GM23338 (cell line): ENCODE measurements at regions not wholly inside any gene's neighbourhood (a gene's known extent, or its start where the extent isn't known, plus 50 kb on each side); places are given as distances from the start of the nearest gene placed in this dataset.

Experiments
- ATAC-seq: fragments of 200-7000 bp; cut with Tn5 transposase; 3 replicates; pipeline ENCODE4 v1.9.1; 2020
- DNase-seq: peaks from one replicate; pipeline ENCODE4 v3.0.0-alpha.2; 2015; ENCODE audit warnings: low spot score
- H2AFZ ChIP-seq: fragments of 200-600 bp; sonication (generic); 2 replicates; pipeline ENCODE4 v1.8.0; 2016; ENCODE audit warnings: antibody characterized with exemption, mild to moderate bottlenecking, moderate library complexity
- H3F3A ChIP-seq: fragments of 200-600 bp; sonication (generic); replicated peaks from 2 replicates; pipeline ENCODE4 v1.8.0; 2017; ENCODE audit warnings: antibody characterized with exemption, mixed run types, low read depth
- H3K27ac ChIP-seq: fragments of 200-600 bp; sonication (generic); 2 replicates; pipeline ENCODE4 v1.6.1; 2016; ENCODE audit warnings: low read depth
- H3K27me3 ChIP-seq: fragments of 200-600 bp; sonication (generic); 2 replicates; pipeline ENCODE4 v1.8.0; 2016; ENCODE audit warnings: mild to moderate bottlenecking, mixed run types, moderate library complexity; ENCODE audit not compliant: insufficient read depth
- H3K36me3 ChIP-seq: fragments of 200-600 bp; sonication (generic); 2 replicates; pipeline ENCODE4 v1.8.0; 2016; ENCODE audit warnings: mild to moderate bottlenecking; ENCODE audit not compliant: insufficient read depth
- H3K4me1 ChIP-seq: fragments of 200-600 bp; sonication (generic); 2 replicates; pipeline ENCODE4 v1.8.0; 2016; ENCODE audit warnings: mild to moderate bottlenecking, moderate library complexity; ENCODE audit not compliant: insufficient read depth
- H3K4me2 ChIP-seq: fragments of 200-600 bp; sonication (generic); 2 replicates; pipeline ENCODE4 v1.7.1; 2017; ENCODE audit warnings: mixed run types
- H3K4me3 ChIP-seq: fragments of 200-600 bp; sonication (generic); 2 replicates; pipeline ENCODE4 v1.6.1; 2016; ENCODE audit warnings: mixed run types
- H3K79me2 ChIP-seq: fragments of 200-600 bp; sonication (generic); replicated peaks from 2 replicates; pipeline ENCODE4 v1.8.0; 2017; ENCODE audit warnings: mild to moderate bottlenecking; ENCODE audit not compliant: insufficient read depth
- H3K9me2 ChIP-seq: fragments of 200-600 bp; sonication (generic); 2 replicates; pipeline ENCODE4 v1.8.0; 2017; ENCODE audit not compliant: insufficient read depth
- H4K20me1 ChIP-seq: fragments of 200-600 bp; sonication (generic); replicated peaks from 2 replicates; pipeline ENCODE4 v1.8.0; 2017; ENCODE audit warnings: mild to moderate bottlenecking; ENCODE audit not compliant: insufficient read depth
- H3K27ac Mint-ChIP-seq: 2 replicates; pipeline ENCODE4 v1.8.0; 2020; ENCODE audit warnings: inconsistent platforms, mild to moderate bottlenecking, moderate library complexity, mixed read lengths
- H3K27me3 Mint-ChIP-seq: 3 replicates; pipeline ENCODE4 v1.8.0; 2022; ENCODE audit warnings: low read depth, mild to moderate bottlenecking, moderate library complexity, mixed read lengths, inconsistent platforms; ENCODE audit not compliant: insufficient read depth, poor library complexity
- H3K36me3 Mint-ChIP-seq: 3 replicates; pipeline ENCODE4 v1.8.0; 2021; ENCODE audit warnings: low read depth, mild to moderate bottlenecking, inconsistent platforms, moderate library complexity, mixed read lengths
- H3K4me1 Mint-ChIP-seq: 3 replicates; pipeline ENCODE4 v1.8.0; 2020; ENCODE audit warnings: mild to moderate bottlenecking, inconsistent platforms, mixed read lengths
- H3K4me3 Mint-ChIP-seq: 3 replicates; pipeline ENCODE4 v1.8.0; 2021; ENCODE audit warnings: moderate library complexity, mild to moderate bottlenecking, inconsistent platforms, mixed read lengths
- H3K9me3 Mint-ChIP-seq: 3 replicates; pipeline ENCODE4 v1.8.0; 2020; ENCODE audit warnings: moderate library complexity, mild to moderate bottlenecking, inconsistent platforms, mixed read lengths
- EZH2 ChIP-seq: fragments of 200-600 bp; sonication (generic); IDR thresholded peaks from one replicate; pipeline ENCODE4 v1.8.0; 2017; ENCODE audit warnings: antibody characterized with exemption, mild to moderate bottlenecking, low read depth; ENCODE audit not compliant: unreplicated experiment
- POLR2AphosphoS5 ChIP-seq: IDR thresholded peaks from 2 replicates; pipeline ENCODE4 v1.6.1; 2016; ENCODE audit warnings: antibody characterized with exemption, low read depth
- TF ChIP-seq, protein P1 (sequence below): IDR thresholded peaks from 2 replicates; pipeline ENCODE4 v1.6.1; 2016; ENCODE audit warnings: antibody characterized with exemption
- TF ChIP-seq, protein P2 (sequence below): fragments of 250-450 bp; sonication (Bioruptor Pico); IDR thresholded peaks from 2 replicates; pipeline ENCODE4 v1.5.0; 2020; ENCODE audit warnings: mild to moderate bottlenecking, moderate library complexity

DNA sequence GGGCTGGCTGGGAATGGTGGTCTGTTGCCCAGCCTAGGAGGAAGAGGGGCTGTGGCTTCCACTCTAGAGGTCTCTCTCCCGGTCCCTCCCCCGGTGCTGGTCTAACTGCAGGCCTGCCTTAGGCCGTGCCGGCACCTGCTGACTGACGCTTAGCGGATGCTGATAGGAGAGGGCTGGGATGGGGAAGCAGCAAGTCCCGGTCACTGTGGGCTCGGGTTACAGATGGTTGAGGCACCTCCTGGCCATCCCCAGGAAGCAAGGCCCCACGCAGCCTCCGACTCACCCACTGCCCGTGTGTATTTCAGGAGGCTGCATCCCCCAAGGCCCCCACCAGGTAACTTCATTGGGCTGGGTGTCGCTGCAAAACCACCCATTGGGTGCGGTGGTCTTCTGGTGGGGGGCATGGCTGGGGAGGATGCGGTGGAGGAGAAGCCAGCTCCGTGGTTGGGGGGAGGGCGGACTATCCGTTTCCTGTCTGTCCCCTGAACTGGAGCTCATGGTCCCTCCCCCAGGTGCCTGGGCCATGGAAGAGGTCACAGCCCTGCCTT, 278.9 kb downstream of the SEC14L1 start:
- no peaks in the 10 kb centered on the region for H3K9me2 ChIP-seq
- TF ChIP-seq POLR2AphosphoS5 (peak; percentile 35), EZH2 (no peak)
- TF ChIP-seq, protein P1, sequence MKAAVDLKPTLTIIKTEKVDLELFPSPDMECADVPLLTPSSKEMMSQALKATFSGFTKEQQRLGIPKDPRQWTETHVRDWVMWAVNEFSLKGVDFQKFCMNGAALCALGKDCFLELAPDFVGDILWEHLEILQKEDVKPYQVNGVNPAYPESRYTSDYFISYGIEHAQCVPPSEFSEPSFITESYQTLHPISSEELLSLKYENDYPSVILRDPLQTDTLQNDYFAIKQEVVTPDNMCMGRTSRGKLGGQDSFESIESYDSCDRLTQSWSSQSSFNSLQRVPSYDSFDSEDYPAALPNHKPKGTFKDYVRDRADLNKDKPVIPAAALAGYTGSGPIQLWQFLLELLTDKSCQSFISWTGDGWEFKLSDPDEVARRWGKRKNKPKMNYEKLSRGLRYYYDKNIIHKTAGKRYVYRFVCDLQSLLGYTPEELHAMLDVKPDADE: peak; percentile 28; the same call in 1 of the 2 replicates
- Mint-ChIP-seq H3K4me3 (peak overlapping the region; percentile 33; the same call in 1 of the 3 replicates), H3K36me3 (no peaks in the 10 kb centered on the region), H3K4me1 (peaks cover 53% of the 10 kb centered on the region), H3K27me3 (peaks cover 33% of the 10 kb centered on the region), H3K27ac (no peak overlapping the region), H3K9me3 (no peaks in the 10 kb centered on the region)
- H3K4me3 ChIP-seq: peak overlapping the region; percentile 38; the same call in 1 of the 2 replicates
- H3K27me3 ChIP-seq: no peaks in the 10 kb centered on the region
- peaks cover 57% of the 10 kb centered on the region for H3K79me2 ChIP-seq
- peaks cover 5% of the 10 kb centered on the region; the same call in 1 of the 2 replicates for H4K20me1 ChIP-seq
- peak; percentile 94 for DNase-seq
- peak overlapping the region; percentile 96 for H3K27ac ChIP-seq
- H3K36me3 ChIP-seq: no peaks in the 10 kb centered on the region
- no peak overlapping the region for H2AFZ ChIP-seq
- peak overlapping the region; percentile 78 for H3K4me2 ChIP-seq
- peak; percentile 80 for ATAC-seq
- peaks cover 39% of the 10 kb centered on the region for H3K4me1 ChIP-seq
- 0 out of 2 replicates have a peak, but pooled peaks cover 9% of the 10 kb centered on the region for H3F3A ChIP-seq

DNA sequence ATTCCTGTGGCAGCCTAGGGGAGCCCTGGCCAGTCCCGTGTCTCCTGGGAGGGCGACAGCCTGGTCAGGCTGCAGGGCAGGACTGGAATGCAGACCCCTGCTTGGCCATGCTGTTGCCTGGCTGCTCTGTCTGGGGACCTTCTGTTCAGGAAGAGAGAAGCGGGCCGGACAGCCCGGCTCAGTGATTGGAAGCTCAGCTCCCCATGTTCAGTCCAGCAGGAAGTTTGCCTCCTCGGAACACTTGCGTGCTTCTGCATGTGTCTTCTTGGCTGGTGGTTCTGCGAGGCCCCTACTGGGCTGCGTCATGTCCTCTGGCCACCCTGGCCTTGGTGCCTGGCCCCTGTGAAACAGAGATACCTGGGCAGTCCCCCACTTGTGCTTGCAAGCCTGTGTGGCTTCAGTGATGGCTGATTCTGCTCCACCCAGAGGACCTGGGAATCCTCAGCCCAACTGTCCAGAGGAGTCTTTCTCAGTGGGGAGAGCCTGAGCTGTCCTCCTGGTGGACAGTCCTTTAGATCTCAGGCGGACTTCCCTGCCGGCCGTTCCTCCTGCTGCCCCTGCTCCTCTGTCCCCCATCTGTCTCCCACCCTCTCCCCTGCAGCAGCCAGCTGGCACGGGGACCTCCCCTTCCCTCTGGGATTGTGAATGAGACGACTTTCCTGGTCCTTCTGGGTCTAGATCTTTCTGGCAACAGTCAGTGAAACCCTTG, 279.5 kb downstream of the SEC14L1 start:
- Mint-ChIP-seq H3K27ac (peak overlapping the region; percentile 40; the same call in 1 of the 2 replicates), H3K27me3 (peaks cover 33% of the 10 kb centered on the region), H3K9me3 (no peaks in the 10 kb centered on the region), H3K4me3 (peak overlapping the region; percentile 33; the same call in 1 of the 3 replicates), H3K36me3 (no peaks in the 10 kb centered on the region), H3K4me1 (peaks cover 54% of the 10 kb centered on the region)
- no peak for ATAC-seq
- Histone ChIP-seq H4K20me1 (peaks cover 5% of the 10 kb centered on the region; the same call in 1 of the 2 replicates), H2AFZ (no peak overlapping the region), H3K4me3 (peak overlapping the region; percentile 38; the same call in 1 of the 2 replicates), H3K79me2 (peaks cover 53% of the 10 kb centered on the region), H3K36me3 (no peaks in the 10 kb centered on the region), H3K27ac (peak overlapping the region; percentile 96), H3K9me2 (no peaks in the 10 kb centered on the region), H3K4me1 (peaks cover 44% of the 10 kb centered on the region), H3F3A (0 out of 2 replicates have a peak, but pooled peaks cover 9% of the 10 kb centered on the region), H3K27me3 (no peaks in the 10 kb centered on the region), H3K4me2 (peak overlapping the region; percentile 78)
- DNase-seq: no peak
- no peak for TF ChIP-seq POLR2AphosphoS5
- TF ChIP-seq, protein P2, sequence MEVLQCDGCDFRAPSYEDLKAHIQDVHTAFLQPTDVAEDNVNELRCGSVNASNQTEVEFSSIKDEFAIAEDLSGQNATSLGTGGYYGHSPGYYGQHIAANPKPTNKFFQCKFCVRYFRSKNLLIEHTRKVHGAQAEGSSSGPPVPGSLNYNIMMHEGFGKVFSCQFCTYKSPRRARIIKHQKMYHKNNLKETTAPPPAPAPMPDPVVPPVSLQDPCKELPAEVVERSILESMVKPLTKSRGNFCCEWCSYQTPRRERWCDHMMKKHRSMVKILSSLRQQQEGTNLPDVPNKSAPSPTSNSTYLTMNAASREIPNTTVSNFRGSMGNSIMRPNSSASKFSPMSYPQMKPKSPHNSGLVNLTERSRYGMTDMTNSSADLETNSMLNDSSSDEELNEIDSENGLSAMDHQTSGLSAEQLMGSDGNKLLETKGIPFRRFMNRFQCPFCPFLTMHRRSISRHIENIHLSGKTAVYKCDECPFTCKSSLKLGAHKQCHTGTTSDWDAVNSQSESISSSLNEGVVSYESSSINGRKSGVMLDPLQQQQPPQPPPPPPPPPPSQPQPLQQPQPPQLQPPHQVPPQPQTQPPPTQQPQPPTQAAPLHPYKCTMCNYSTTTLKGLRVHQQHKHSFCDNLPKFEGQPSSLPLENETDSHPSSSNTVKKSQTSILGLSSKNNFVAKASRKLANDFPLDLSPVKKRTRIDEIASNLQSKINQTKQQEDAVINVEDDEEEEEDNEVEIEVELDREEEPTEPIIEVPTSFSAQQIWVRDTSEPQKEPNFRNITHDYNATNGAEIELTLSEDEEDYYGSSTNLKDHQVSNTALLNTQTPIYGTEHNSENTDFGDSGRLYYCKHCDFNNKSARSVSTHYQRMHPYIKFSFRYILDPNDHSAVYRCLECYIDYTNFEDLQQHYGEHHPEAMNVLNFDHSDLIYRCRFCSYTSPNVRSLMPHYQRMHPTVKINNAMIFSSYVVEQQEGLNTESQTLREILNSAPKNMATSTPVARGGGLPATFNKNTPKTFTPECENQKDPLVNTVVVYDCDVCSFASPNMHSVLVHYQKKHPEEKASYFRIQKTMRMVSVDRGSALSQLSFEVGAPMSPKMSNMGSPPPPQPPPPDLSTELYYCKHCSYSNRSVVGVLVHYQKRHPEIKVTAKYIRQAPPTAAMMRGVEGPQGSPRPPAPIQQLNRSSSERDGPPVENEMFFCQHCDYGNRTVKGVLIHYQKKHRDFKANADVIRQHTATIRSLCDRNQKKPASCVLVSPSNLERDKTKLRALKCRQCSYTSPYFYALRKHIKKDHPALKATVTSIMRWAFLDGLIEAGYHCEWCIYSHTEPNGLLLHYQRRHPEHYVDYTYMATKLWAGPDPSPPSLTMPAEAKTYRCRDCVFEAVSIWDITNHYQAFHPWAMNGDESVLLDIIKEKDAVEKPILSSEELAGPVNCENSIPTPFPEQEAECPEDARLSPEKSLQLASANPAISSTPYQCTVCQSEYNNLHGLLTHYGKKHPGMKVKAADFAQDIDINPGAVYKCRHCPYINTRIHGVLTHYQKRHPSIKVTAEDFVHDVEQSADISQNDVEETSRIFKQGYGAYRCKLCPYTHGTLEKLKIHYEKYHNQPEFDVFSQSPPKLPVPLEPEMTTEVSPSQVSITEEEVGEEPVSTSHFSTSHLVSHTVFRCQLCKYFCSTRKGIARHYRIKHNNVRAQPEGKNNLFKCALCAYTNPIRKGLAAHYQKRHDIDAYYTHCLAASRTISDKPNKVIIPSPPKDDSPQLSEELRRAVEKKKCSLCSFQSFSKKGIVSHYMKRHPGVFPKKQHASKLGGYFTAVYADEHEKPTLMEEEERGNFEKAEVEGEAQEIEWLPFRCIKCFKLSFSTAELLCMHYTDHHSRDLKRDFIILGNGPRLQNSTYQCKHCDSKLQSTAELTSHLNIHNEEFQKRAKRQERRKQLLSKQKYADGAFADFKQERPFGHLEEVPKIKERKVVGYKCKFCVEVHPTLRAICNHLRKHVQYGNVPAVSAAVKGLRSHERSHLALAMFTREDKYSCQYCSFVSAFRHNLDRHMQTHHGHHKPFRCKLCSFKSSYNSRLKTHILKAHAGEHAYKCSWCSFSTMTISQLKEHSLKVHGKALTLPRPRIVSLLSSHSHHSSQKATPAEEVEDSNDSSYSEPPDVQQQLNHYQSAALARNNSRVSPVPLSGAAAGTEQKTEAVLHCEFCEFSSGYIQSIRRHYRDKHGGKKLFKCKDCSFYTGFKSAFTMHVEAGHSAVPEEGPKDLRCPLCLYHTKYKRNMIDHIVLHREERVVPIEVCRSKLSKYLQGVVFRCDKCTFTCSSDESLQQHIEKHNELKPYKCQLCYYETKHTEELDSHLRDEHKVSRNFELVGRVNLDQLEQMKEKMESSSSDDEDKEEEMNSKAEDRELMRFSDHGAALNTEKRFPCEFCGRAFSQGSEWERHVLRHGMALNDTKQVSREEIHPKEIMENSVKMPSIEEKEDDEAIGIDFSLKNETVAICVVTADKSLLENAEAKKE: no peak
